ENCODE measurements at regions not wholly inside any gene's neighbourhood (a gene's known extent, or its start where the extent isn't known, plus 50 kb on each side); places are given as distances from the start of the nearest gene placed in this dataset.

DNA sequence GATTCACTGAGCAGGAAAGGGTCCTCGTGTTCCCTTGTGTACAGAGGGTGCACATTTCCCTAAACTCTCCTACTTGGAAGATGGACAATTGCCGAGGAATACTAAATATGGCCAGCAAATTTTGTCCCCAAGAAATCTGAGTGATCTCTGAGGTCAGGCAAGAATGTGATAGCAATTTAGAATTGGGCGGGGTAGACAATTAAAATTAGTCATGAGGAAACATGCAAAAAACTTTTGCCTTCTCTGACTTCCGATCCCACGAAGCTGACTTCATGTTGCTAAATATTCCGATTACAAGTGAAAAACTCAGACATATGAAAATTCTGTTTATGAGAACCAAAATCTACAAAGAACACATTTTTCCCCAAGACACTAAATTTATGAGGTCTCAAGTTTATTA, 453.9 kb upstream of the ZFP42 start:
- DNase-seq (ENCODE audit: insufficient read length, low spot score) (no peak), FAIRE-seq (no peak)
- no peak for TF ChIP-seq POLR2A (IDR thresholded peaks at IDR 0.05; ENCODE audit: low read depth, low read length)

DNA sequence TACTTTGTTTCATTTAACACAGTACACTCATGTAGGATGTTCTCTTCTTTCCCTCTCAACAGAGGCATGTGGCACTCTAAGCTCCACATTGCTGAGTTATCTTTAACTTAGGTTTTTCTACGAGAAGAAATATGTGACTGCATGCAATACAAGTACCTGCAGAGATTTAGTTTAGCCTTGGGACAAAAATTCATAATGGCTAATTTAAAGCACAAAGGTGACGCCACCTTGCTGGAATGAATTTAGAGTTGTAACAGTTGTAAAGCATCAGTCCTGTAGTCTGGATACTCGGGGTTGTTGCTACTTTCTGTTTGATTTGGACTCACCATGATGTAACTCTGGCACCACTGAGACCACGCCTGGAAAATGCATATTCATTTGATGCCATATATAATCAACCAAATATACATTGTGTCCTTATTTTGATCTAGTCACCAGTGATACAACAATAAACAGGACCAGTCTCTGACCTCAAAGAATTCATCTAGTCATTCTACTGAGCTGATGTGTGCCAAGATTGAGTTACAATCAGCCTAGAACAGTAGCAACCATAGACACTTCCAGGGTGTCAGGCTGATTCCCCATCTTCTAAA, 451.0 kb upstream of the ZFP42 start:
- FAIRE-seq (no peak), DNase-seq (ENCODE audit: insufficient read length, low spot score) (no peak)
- TF ChIP-seq POLR2A (IDR thresholded peaks at IDR 0.05; ENCODE audit: low read depth, low read length): no peak

DNA sequence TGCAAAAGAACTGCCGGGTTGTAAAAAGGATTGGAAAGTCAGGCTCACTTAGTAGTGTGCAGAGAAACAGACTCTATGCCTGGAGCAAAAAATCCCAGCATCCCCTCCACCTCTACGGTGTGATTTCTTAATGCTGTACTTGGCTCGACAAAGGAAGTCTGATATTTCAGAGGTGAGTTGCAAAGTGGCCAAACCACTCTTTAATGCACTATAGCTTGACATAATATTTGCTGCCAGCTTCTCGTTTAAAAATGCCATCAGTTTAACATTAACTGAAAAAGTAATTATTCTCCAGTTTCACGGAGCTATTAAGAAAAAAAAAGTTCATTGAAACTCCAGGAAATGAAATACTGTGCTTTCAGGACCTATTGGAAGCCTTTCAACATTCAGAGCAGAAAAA, 448.3 kb upstream of the ZFP42 start:
- TF ChIP-seq POLR2A (IDR thresholded peaks at IDR 0.05; ENCODE audit: low read depth, low read length): no peak
- DNase-seq (ENCODE audit: insufficient read length, low spot score) (no peak), FAIRE-seq (no peak)

DNA sequence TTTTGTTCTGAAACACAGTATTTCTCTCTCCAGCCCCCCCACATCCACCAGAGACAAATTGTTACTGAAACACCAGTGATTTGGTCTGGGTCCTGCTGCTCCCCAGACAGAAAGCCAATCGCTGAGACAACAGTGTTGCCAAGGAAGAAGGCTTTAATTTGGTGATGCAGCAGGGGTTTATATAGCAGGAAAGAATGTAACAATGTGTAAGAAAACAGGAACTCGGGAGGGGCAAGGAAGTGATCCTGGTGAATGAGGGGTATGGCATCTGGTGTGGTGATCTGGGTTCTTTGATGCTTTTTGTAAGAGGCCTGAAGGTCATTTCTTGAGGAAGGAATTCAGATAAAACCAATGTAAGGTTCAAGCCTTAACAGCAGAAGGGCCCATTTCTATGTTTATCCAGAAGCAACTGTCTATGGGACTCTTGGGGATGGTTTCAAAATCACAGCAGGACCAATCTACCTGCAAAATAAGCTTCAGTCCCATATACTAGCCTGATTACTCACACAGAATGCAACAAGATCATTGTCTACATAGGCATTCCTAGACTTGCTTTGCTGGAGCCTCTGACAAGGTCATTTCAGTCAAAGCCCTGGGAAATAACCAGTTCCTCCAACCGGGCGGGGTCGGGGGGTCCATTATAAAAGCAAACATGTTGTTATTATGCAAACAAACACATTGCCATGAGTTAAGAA, 445.2 kb upstream of the ZFP42 start:
- no peak for TF ChIP-seq POLR2A (IDR thresholded peaks at IDR 0.05; ENCODE audit: low read depth, low read length)
- DNase-seq (ENCODE audit: insufficient read length, low spot score) (no peak), FAIRE-seq (no peak)

DNA sequence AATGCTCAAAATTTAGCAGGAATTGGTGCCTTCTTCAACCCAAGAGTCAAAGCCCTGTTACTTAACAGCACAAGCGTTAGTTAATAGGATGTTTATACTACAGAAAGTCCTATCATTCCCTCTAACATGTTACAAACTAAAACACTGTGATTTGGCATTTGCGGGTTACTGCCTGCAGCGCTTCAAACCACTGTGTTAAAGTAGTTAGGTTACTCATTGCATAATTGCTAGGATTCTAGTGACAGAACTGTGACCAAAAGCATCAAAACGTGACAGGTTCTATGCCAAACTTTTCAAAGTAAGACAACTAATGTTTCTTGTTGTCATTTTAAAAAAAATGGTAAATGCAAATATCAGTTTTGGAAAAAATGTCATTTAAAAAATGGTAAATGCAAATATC, 442.8 kb upstream of the ZFP42 start:
- TF ChIP-seq POLR2A (IDR thresholded peaks at IDR 0.05; ENCODE audit: low read depth, low read length): no peak
- DNase-seq (ENCODE audit: insufficient read length, low spot score): no peak
- FAIRE-seq: no peak

- no peak for FAIRE-seq
- DNase-seq (ENCODE audit: insufficient read length, low spot score): no peak
- no peak for TF ChIP-seq POLR2A (IDR thresholded peaks at IDR 0.05; ENCODE audit: low read depth, low read length)
Measured at GRCh38 chr4:187555174-187555573, 440.4 kb upstream of the ZFP42 start.

- FAIRE-seq (no peak), DNase-seq (ENCODE audit: insufficient read length, low spot score) (no peak)
- no peak for TF ChIP-seq POLR2A (IDR thresholded peaks at IDR 0.05; ENCODE audit: low read depth, low read length)
Measured at GRCh38 chr4:187558391-187558790, 437.2 kb upstream of the ZFP42 start.

DNA sequence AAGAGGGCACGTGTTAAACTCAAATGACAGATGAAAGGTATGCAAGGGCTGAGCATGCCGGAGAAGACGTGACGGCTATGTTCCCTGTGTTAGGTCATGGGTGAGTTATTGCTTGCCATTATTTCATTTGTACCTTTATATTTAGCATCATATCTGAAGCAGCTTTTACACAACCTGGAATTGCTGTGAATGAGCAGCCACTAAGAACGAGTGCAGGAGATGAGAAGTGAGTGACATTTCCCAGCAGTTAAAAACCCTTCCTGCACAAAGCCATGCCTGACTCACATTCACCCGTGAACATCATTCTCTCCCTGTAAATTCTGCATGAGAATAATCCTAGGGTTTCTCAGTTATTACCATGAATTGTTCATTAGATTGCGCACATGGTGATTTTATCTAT, 433.2 kb upstream of the ZFP42 start:
- no peak for DNase-seq (ENCODE audit: insufficient read length, low spot score)
- FAIRE-seq: no peak
- TF ChIP-seq POLR2A (IDR thresholded peaks at IDR 0.05; ENCODE audit: low read depth, low read length): no peak

- no peak for TF ChIP-seq POLR2A (IDR thresholded peaks at IDR 0.05; ENCODE audit: low read depth, low read length)
- FAIRE-seq: no peak
- DNase-seq (ENCODE audit: insufficient read length, low spot score): no peak
Measured at GRCh38 chr4:187565416-187565815, 430.2 kb upstream of the ZFP42 start.

DNA sequence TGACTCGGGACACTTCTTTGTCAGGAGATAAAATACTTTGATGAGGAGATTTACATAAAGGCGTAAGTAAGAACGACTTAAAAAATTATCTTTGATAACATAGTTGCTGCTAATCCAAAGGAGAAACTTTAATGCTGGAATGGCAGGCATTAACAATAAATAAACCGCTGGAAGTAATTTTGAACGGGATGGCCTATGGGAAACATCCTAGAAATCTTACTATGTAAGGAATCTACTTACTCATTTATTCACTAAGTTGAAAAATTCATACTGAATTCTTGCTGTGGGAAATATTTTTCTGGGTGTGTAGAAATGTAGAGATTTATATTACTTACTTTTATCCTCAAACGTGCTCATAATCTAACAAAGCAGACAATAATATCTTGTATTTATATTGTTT, 425.7 kb upstream of the ZFP42 start:
- no peak for FAIRE-seq
- TF ChIP-seq POLR2A (IDR thresholded peaks at IDR 0.05; ENCODE audit: low read depth, low read length): no peak

DNA sequence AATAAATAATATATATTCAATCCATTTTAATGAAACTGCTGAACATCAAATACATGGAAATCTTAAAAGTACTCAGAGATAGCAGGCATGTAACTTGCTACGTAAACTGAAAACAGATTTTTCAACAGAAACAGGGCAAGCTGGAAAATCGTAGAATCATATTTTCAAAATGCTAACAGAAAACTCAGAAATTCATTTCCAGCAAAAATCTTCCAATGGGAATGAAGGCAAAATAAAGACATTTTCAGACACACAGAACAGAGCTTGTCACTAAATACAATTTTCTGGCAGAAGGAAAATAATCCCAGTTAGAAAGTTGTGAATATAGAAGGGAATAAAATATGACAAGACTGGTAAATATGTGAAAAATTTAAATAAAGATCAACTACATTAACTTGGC, 419.9 kb upstream of the ZFP42 start:
- TF ChIP-seq POLR2A (IDR thresholded peaks at IDR 0.05; ENCODE audit: low read depth, low read length): no peak
- FAIRE-seq: no peak
- DNase-seq (ENCODE audit: insufficient read length, low spot score): no peak

More for the DNA sequence above, 425.7 kb upstream of the ZFP42 start:
- no peak for DNase-seq (ENCODE audit: insufficient read length, low spot score)

DNA sequence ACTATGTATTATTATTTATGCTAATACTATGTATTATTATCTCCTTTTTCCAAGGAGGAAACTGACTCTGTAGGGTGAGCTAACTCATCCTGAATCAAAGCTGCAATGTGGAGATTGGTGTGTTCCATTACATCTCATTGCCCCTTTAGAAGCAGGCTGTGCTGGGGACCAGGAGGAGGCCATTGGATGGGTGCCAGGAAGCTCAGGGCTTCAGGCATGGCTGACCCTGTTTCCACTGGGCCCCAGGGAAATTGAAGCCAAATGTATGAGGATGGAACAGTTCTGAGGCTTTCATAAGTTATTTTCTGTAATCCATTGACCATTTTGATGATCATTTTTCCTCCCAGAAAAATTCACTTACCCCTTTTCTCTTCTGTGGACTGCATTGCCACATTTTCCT, 418.8 kb upstream of the ZFP42 start:
- DNase-seq (ENCODE audit: insufficient read length, low spot score): no peak
- no peak for FAIRE-seq
- TF ChIP-seq POLR2A (IDR thresholded peaks at IDR 0.05; ENCODE audit: low read depth, low read length): no peak

- FAIRE-seq (no peak), DNase-seq (ENCODE audit: insufficient read length, low spot score) (no peak)
- no peak for TF ChIP-seq POLR2A (IDR thresholded peaks at IDR 0.05; ENCODE audit: low read depth, low read length)
Measured at GRCh38 chr4:187577941-187578480, 417.6 kb upstream of the ZFP42 start.

DNA sequence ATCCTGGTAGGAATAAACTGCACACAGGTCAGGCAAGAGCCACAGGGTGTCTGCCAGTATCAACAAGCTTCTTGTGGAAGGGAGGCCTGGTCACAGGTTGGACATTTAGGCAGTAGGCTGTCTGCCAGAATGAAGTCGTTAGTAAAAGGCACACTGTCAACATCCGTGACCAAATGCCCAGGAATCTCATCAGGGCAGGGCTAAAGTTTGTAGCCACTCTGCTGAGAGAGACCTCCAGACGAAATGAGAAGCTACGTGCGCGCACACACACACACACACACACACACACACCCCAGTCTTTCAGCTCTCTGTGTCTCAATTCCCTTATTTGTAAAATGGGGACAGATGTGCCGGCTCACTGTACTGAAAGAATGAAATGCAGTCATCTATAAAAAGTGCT, 408.7 kb upstream of the ZFP42 start:
- DNase-seq (ENCODE audit: insufficient read length, low spot score) (no peak), FAIRE-seq (no peak)
- TF ChIP-seq POLR2A (IDR thresholded peaks at IDR 0.05; ENCODE audit: low read depth, low read length): no peak

GRCh38 chr4:187598196-187598595, 397.4 kb upstream of the ZFP42 start:
- no peak for TF ChIP-seq POLR2A (IDR thresholded peaks at IDR 0.05; ENCODE audit: low read depth, low read length)
- FAIRE-seq: no peak
- no peak for DNase-seq (ENCODE audit: insufficient read length, low spot score)
